NB4 (cell line): ENCODE measurements at regions not wholly inside any gene's neighbourhood (a gene's known extent, or its start where the extent isn't known, plus 50 kb on each side); places are given as distances from the start of the nearest gene placed in this dataset.
"Not testable (repeated sequence)": the region's sequence is repeated elsewhere in the genome, so short reads cannot be mapped to it uniquely, and the experiment has no call there.

Experiments
- DNase-seq: peaks from one replicate; pipeline ENCODE4 v3.0.0; 2010; ENCODE audit warnings: low read depth
- H3K4me3 ChIP-seq: one replicate; pipeline ENCODE4 v1.5.1; 2011; ENCODE audit warnings: mild to moderate bottlenecking, low read depth, low read length, moderate library complexity
- CTCF ChIP-seq: IDR thresholded peaks from one replicate; pipeline ENCODE4 v1.5.1; 2012; ENCODE audit warnings: low read depth, low read length
- MYC ChIP-seq: IDR thresholded peaks from 2 replicates; pipeline ENCODE4 v1.6.1; 2011; ENCODE audit warnings: low read depth, low read length
- POLR2A ChIP-seq: IDR thresholded peaks from 2 replicates; pipeline ENCODE4 v1.6.1; 2011; ENCODE audit warnings: mild to moderate bottlenecking; ENCODE audit not compliant: insufficient read length; ENCODE audit errors: extremely low read depth
- TF ChIP-seq, protein P1 (sequence below): IDR thresholded peaks from 2 replicates; pipeline ENCODE4 v1.6.1; 2011; ENCODE audit warnings: low read depth, low read length

DNA sequence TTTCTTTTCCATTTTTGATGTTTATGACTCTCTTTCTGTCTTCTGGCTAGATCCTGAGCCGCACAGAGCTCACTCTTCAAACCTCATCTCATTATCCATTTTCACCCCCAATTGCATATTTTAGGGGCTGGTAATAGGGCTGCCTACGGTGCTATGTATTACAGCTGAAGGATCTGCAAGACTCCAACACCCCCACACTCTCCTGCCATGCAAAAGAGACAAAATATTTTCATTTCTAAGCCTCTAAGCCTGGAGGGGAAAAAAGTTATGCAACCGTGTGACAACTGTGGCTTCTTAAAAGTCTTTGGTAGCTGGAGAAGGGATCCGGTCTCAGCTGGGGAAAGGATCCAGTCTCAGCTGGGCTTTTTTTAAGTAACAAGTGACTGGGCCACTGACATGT, 311.6 kb downstream of the NPHP4 start:
- no peak for DNase-seq
- no peak for TF ChIP-seq POLR2A
- no peak overlapping the region for H3K4me3 ChIP-seq

- no peak for DNase-seq
- TF ChIP-seq CTCF (no peak), POLR2A (no peak), MYC (no peak)
- TF ChIP-seq, protein P1, sequence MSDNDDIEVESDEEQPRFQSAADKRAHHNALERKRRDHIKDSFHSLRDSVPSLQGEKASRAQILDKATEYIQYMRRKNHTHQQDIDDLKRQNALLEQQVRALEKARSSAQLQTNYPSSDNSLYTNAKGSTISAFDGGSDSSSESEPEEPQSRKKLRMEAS = no peak
- no peak overlapping the region for H3K4me3 ChIP-seq
These were observed 313.5 kb downstream of the NPHP4 start for GRCh38 chr1:5678759-5679158.

DNA sequence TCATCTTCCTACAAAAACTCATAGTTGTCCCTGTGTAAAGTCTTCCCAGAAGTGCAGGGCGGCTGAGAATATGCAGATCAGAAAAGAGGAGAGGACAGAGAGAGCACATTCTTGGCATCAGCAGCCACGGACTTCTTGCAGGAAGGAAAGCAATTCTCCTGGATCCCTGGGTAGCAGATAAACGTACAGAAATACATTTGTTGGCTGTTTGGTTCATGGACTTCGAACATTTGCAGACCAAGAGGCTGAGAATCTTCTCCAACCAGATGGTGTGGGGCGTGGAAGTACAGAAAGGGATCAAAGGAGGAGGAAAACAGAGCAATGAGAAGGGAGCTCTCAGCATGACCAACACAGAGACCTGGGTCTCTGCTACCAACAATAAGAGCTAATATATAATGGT, 319.9 kb downstream of the NPHP4 start:
- not testable (repeated sequence) for H3K4me3 ChIP-seq, DNase-seq

DNA sequence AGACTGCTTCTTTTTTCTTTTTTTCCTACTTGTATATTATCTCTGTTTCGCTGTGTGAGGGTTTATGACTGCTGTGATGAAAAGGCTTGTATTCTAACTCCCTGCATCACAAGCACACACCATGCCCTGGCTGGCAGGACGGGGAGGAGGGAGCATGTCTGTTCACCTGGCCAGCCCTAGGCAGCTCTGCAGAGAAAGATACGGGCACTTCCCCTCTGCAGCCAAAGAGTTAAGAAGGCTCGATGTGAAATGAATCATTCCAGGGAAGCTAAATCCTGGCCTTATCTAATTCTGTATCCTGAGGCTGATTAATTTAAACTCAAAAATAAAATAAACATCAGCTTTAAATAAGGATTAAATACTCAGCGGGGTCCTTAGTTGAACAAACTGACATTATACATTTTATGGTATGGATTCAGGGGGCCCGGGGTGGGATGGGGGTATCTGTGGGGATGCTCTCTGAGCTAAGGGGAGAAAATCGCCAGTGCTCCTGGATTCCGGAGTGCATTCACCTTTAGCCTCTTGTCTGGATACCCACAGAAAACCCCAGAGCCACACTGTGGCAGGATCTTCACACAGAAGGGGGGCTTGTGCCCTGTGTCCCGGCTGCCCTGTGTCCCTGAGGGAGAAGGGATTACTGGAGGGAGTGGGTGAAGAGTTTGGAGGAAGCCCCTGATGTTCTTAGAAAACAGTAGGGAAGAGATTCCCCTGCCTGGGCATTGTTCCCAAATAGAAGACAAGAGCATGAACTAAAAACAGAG, 321.5 kb downstream of the NPHP4 start:
- no peak for DNase-seq
- H3K4me3 ChIP-seq = no peak overlapping the region
- TF ChIP-seq CTCF (no peak), MYC (no peak), POLR2A (no peak)
- TF ChIP-seq, protein P1 = no peak

DNA sequence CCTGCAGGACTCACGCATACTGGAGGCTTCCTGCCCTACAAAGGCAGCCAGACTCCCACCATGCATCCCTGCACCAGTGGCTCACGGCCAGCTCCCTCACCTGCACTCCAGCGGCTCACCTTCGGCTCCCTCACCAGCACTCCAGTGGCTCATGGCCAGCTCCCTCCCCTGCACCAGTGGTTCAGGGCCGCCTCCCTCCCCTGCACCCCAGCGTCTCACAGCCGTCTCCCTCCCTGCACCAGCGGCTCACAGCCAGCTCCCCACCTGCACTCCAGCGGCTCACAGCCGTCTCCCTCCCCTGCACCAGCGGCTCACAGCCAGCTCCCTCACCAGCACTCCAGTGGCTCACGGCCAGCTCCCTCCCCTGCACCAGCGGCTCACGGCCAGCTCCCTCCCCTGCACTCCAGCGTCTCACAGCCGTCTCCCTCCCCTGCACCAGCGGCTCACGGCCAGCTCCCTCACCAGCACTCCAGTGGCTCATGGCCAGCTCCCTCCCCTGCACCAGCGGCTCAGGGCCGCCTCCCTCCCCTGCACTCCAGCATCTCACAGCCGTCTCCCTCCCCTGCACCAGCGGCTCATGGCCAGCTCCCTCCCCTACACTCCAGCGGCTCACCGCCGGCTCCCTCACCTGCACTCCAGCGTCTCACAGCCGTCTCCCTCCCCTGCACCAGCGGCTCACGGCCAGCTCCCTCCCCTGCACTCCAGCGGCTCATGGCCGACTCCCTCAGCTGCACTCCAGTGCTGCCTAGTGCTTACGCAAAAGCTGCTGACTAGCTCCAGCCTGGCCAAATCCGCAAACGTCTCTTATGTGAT, 324.5 kb downstream of the NPHP4 start:
- TF ChIP-seq POLR2A = no peak
- TF ChIP-seq, protein P1 = no peak
- no peak for TF ChIP-seq MYC
- no peak for TF ChIP-seq CTCF
- H3K4me3 ChIP-seq = no peak overlapping the region
- peak; percentile 12 for DNase-seq

DNA sequence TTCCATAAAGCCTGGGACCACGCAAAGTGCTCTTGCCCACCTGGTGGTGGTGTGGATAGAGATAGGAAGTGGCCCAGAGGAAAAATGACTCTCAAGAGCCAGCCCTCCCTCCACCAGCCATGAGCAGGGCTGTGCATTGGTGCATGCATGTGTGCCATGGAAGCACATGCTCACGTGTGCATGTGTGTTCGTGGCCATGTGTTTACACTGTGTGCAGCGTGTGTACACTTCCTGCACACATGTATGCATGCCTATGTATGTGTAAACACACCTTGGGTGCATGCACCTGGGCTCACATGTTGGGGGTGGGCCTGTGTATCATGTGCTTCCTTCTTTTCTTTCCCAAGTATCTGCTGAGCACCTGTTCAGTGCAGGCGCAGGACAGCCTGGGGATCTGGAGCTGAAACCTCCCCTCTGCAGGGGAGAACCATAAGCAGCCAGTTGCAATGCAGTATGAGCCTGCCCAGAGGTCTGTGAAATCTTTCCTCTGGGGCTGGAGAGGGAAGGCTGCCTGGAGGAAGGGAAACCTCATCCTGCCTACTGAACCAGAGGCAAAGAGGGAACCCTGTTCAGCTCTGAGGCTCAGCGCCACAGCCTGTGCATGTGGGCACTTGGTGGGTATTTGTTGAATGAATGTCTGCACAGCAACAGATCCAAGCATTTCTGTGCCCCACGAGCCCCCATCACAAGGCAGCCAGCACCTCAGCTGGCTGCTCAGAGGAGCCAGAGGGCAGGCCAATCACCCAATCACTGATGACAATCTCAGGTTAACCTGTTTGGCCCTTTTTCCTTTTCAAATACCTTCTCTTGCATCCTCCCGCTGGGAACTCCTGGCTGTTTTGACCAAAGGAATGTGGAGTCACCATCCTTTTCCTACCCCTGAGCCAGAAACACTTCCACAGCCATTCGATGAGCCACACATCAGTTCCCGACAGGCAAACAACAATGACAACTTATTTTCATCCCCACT, 327.0 kb downstream of the NPHP4 start:
- TF ChIP-seq MYC (no peak), POLR2A (no peak), CTCF (no peak)
- TF ChIP-seq, protein P1 = peak; percentile 33; the same call in 1 of the 2 replicates
- no peak for DNase-seq
- no peak overlapping the region for H3K4me3 ChIP-seq
